SK-N-SH treated with all-trans-retinoic acid at 6 μM for 48 hours (cell line): ENCODE measurements at regions not wholly inside any gene's neighbourhood (a gene's known extent, or its start where the extent isn't known, plus 50 kb on each side); places are given as distances from the start of the nearest gene placed in this dataset.
"Not testable (repeated sequence)": the region's sequence is repeated elsewhere in the genome, so short reads cannot be mapped to it uniquely, and the experiment has no call there.

Source experiments
- ATAC-seq: fragments of 200-7000 bp; cut with Tn5 transposase; 3 replicates; pipeline ENCODE4 v1.9.1; 2020; ENCODE audit warnings: mild to moderate bottlenecking, moderate library complexity
- ARNTL ChIP-seq: fragments of 450-650 bp; formaldehyde crosslinking; IDR thresholded peaks from 2 replicates; pipeline ENCODE4 v1.5.0; 2020; ENCODE audit warnings: low read depth, mild to moderate bottlenecking, moderate library complexity, borderline replicate concordance
- BACH2 ChIP-seq: fragments of 250-450 bp; sonication (Bioruptor Pico); IDR thresholded peaks from 2 replicates; pipeline ENCODE4 v1.9.0; 2021; ENCODE audit warnings: mild to moderate bottlenecking, borderline replicate concordance
- CREB5 ChIP-seq: fragments of 250-450 bp; sonication (Bioruptor Pico); IDR thresholded peaks from 2 replicates; pipeline ENCODE4 v1.5.1; 2020; ENCODE audit warnings: low read depth, mild to moderate bottlenecking, moderate library complexity
- CSDC2 ChIP-seq: fragments of 250-450 bp; sonication (Bioruptor Pico); IDR thresholded peaks from 2 replicates; pipeline ENCODE4 v1.5.0; 2020; ENCODE audit warnings: mild to moderate bottlenecking, moderate library complexity
- CSRNP3 ChIP-seq: fragments of 250-450 bp; sonication (Bioruptor Pico); IDR thresholded peaks from 2 replicates; pipeline ENCODE4 v1.5.1; 2021; ENCODE audit warnings: mild to moderate bottlenecking, moderate library complexity
- ESRRG ChIP-seq: fragments of 250-450 bp; sonication (Bioruptor Pico); IDR thresholded peaks from 2 replicates; pipeline ENCODE4 v1.6.1; 2021; ENCODE audit warnings: mild to moderate bottlenecking
- ISL1 ChIP-seq: fragments of 250-450 bp; sonication (Bioruptor Pico); IDR thresholded peaks from 2 replicates; pipeline ENCODE4 v2.1.2; 2022; ENCODE audit warnings: mild to moderate bottlenecking, moderate library complexity
- OSR1 ChIP-seq: fragments of 250-450 bp; sonication (Bioruptor Pico); IDR thresholded peaks from 2 replicates; pipeline ENCODE4 v1.8.0; 2022; ENCODE audit warnings: moderate library complexity, mild to moderate bottlenecking, inconsistent platforms
- POU6F1 ChIP-seq: fragments of 250-450 bp; sonication (Bioruptor Pico); IDR thresholded peaks from 2 replicates; pipeline ENCODE4 v1.8.0; 2021; ENCODE audit warnings: low read depth, mild to moderate bottlenecking, moderate library complexity, borderline replicate concordance
- PPARA ChIP-seq: fragments of 250-450 bp; sonication (Bioruptor Pico); IDR thresholded peaks from 2 replicates; pipeline ENCODE4 v1.5.0; 2020; ENCODE audit warnings: mild to moderate bottlenecking, borderline replicate concordance
- SNAI2 ChIP-seq: fragments of 250-450 bp; sonication (Bioruptor Pico); IDR thresholded peaks from 2 replicates; pipeline ENCODE4 v1.5.0; 2020; ENCODE audit warnings: mild to moderate bottlenecking, moderate library complexity
- TCF4 ChIP-seq: fragments of 250-450 bp; sonication (Bioruptor Pico); IDR thresholded peaks from 2 replicates; pipeline ENCODE4 v1.8.0; 2021; ENCODE audit warnings: mild to moderate bottlenecking, moderate library complexity, borderline replicate concordance
- TOX ChIP-seq: fragments of 250-450 bp; sonication (Bioruptor Pico); IDR thresholded peaks from 2 replicates; pipeline ENCODE4 v1.8.0; 2021; ENCODE audit warnings: mild to moderate bottlenecking, moderate library complexity, borderline replicate concordance
- ZC3H10 ChIP-seq: fragments of 250-450 bp; sonication (Bioruptor Pico); IDR thresholded peaks from 2 replicates; pipeline ENCODE4 v1.5.1; 2021; ENCODE audit warnings: mild to moderate bottlenecking, moderate library complexity
- ZFP3 ChIP-seq: fragments of 250-450 bp; sonication (Bioruptor Pico); IDR thresholded peaks from 2 replicates; pipeline ENCODE4 v1.5.0; 2020; ENCODE audit warnings: mild to moderate bottlenecking, moderate library complexity
- ZFP30 ChIP-seq: fragments of 450-650 bp; formaldehyde crosslinking; IDR thresholded peaks from 2 replicates; pipeline ENCODE4 v1.5.0; 2022; ENCODE audit warnings: mild to moderate bottlenecking, moderate library complexity
- ZNF565 ChIP-seq: fragments of 450-650 bp; formaldehyde crosslinking; conservative IDR thresholded peaks from 2 replicates; pipeline ENCODE4 v1.5.0; 2020; ENCODE audit warnings: low read depth, mild to moderate bottlenecking, moderate library complexity
- ZNF70 ChIP-seq: fragments of 450-650 bp; formaldehyde crosslinking; IDR thresholded peaks from 2 replicates; pipeline ENCODE4 v1.5.0; 2020; ENCODE audit warnings: mild to moderate bottlenecking, moderate library complexity
- ZNF8 ChIP-seq: fragments of 450-650 bp; formaldehyde crosslinking; IDR thresholded peaks from 2 replicates; pipeline ENCODE4 v1.5.0; 2020; ENCODE audit warnings: mild to moderate bottlenecking, moderate library complexity
- TF ChIP-seq, protein P1 (sequence below): fragments of 250-450 bp; sonication (Bioruptor Pico); IDR thresholded peaks from 2 replicates; pipeline ENCODE4 v1.5.0; 2020; ENCODE audit warnings: mild to moderate bottlenecking, moderate library complexity

DNA sequence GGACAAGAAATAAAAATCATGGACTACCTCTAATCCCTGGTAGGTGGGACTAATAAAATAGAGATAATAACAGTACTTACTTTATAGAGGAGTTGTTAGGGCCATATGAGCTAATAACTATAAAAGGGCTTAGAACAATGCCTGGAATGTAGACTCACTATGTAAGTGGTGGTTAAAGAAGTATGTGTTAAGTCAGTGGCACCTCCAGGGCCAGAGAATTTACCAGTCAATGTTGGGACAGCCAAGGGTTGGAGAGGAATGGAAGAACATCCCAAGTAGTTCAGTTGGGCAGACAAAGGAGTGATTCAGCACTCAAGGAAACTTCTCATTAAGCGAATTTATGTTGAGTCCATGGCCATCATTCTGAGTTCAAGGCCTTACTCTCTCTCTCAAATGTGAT is 116.8 kb downstream of the OTOR start:
- TF ChIP-seq CSDC2 (CRISPR knock-in tag), result no peak
- TF ChIP-seq ZFP3 (CRISPR knock-in tag), result no peak
- TF ChIP-seq TCF4 (CRISPR knock-in tag), result no peak
- no peak for TF ChIP-seq ISL1 (CRISPR knock-in tag)
- TF ChIP-seq ZC3H10 (CRISPR knock-in tag), result no peak
- TF ChIP-seq ZNF565 (CRISPR knock-in tag), result no peak
- no peak for TF ChIP-seq CREB5
- ATAC-seq, result no peak

GRCh38 chr20:16865406-16865805 is 117.2 kb downstream of the OTOR start:
- ATAC-seq, result no peak
- TF ChIP-seq CSRNP3 (CRISPR knock-in tag) (no peak), ARNTL (CRISPR knock-in tag) (no peak), ZNF70 (no peak), OSR1 (no peak), CREB5 (no peak), PPARA (CRISPR knock-in tag) (no peak), TCF4 (CRISPR knock-in tag) (no peak), ESRRG (CRISPR knock-in tag) (no peak)

- ATAC-seq, result not testable (repeated sequence)
These were observed 125.0 kb downstream of the OTOR start for GRCh38 chr20:16873124-16873523.

- ATAC-seq, result no peak
- no peak for TF ChIP-seq ESRRG (CRISPR knock-in tag)
- TF ChIP-seq ZFP30, result no peak
- TF ChIP-seq SNAI2 (CRISPR knock-in tag), result no peak
- TF ChIP-seq TOX (CRISPR knock-in tag), result no peak
- no peak for TF ChIP-seq POU6F1
- no peak for TF ChIP-seq BACH2 (CRISPR knock-in tag)
- no peak for TF ChIP-seq ZNF8 (CRISPR knock-in tag)
- TF ChIP-seq, protein P1, sequence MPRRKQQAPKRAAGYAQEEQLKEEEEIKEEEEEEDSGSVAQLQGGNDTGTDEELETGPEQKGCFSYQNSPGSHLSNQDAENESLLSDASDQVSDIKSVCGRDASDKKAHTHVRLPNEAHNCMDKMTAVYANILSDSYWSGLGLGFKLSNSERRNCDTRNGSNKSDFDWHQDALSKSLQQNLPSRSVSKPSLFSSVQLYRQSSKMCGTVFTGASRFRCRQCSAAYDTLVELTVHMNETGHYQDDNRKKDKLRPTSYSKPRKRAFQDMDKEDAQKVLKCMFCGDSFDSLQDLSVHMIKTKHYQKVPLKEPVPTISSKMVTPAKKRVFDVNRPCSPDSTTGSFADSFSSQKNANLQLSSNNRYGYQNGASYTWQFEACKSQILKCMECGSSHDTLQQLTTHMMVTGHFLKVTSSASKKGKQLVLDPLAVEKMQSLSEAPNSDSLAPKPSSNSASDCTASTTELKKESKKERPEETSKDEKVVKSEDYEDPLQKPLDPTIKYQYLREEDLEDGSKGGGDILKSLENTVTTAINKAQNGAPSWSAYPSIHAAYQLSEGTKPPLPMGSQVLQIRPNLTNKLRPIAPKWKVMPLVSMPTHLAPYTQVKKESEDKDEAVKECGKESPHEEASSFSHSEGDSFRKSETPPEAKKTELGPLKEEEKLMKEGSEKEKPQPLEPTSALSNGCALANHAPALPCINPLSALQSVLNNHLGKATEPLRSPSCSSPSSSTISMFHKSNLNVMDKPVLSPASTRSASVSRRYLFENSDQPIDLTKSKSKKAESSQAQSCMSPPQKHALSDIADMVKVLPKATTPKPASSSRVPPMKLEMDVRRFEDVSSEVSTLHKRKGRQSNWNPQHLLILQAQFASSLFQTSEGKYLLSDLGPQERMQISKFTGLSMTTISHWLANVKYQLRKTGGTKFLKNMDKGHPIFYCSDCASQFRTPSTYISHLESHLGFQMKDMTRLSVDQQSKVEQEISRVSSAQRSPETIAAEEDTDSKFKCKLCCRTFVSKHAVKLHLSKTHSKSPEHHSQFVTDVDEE (CRISPR knock-in tag), result no peak
- no peak for TF ChIP-seq ZNF70
- no peak for TF ChIP-seq ARNTL (CRISPR knock-in tag)
- TF ChIP-seq PPARA (CRISPR knock-in tag), result no peak
- TF ChIP-seq, all 23 proteins: peak for 0
These were observed 128.9 kb downstream of the OTOR start for GRCh38 chr20:16877053-16877554.
